Retinal pigment epithelial cell (primary cell): ENCODE measurements at regions not wholly inside any gene's neighbourhood (a gene's known extent, or its start where the extent isn't known, plus 50 kb on each side); places are given as distances from the start of the nearest gene placed in this dataset.

Source experiments
- DNase-seq: peaks from one replicate; pipeline ENCODE4 v3.0.0-alpha.2; 2010; ENCODE audit warnings: low read depth
- H3K4me3 ChIP-seq: 2 replicates; pipeline ENCODE4 v1.5.1; 2011; ENCODE audit warnings: mild to moderate bottlenecking, low read length, control low read depth, moderate library complexity
- CTCF ChIP-seq: conservative IDR thresholded peaks from 2 replicates; pipeline ENCODE4 v1.5.1; 2011; ENCODE audit warnings: low read depth, low read length, control low read depth, inconsistent platforms

- DNase-seq, result no peak
- no peak overlapping the region for H3K4me3 ChIP-seq
- no peak for TF ChIP-seq CTCF
Observed at GRCh38 chr11:97363331-97363730, 973.5 kb downstream of the JRKL start.

- peak; percentile 73 for DNase-seq
- TF ChIP-seq CTCF, result no peak
- H3K4me3 ChIP-seq, result no peak overlapping the region
Observed at GRCh38 chr11:97364047-97364446, 974.2 kb downstream of the JRKL start.

GRCh38 chr11:97367406-97368083, 977.7 kb downstream of the JRKL start:
- H3K4me3 ChIP-seq, result no peak overlapping the region
- no peak for TF ChIP-seq CTCF
- DNase-seq, result no peak

GRCh38 chr11:97389270-97389669, 999.5 kb downstream of the JRKL start:
- no peak for TF ChIP-seq CTCF
- no peak overlapping the region for H3K4me3 ChIP-seq
- DNase-seq, result no peak

- H3K4me3 ChIP-seq, result no peak overlapping the region
- peak; percentile 2 for DNase-seq
- no peak for TF ChIP-seq CTCF
Observed at GRCh38 chr11:97398246-97398645, 1008.4 kb downstream of the JRKL start.

- TF ChIP-seq CTCF, result no peak
- no peak overlapping the region for H3K4me3 ChIP-seq
- no peak for DNase-seq
Observed at GRCh38 chr11:97409141-97409540, 1019.3 kb downstream of the JRKL start.

- TF ChIP-seq CTCF, result no peak
- DNase-seq, result no peak
- no peak overlapping the region for H3K4me3 ChIP-seq
Observed at GRCh38 chr11:97414801-97415200, 1025.0 kb downstream of the JRKL start.
